Neural cell (in vitro differentiated cells): ENCODE measurements at regions not wholly inside any gene's neighbourhood (a gene's known extent, or its start where the extent isn't known, plus 50 kb on each side); places are given as distances from the start of the nearest gene placed in this dataset.

Source experiments
- H2AFZ ChIP-seq: fragments of 200-600, 300-800 bp; sonication (generic), shearing (Covaris generic); 2 replicates; pipeline ENCODE4 v1.6.0; 2014; ENCODE audit warnings: low read depth, mild to moderate bottlenecking, antibody characterized with exemption, low read length, moderate library complexity
- H3F3A ChIP-seq: fragments of 200-600 bp; shearing (Covaris generic); 2 replicates; pipeline ENCODE4 v1.6.1; 2016; ENCODE audit warnings: mild to moderate bottlenecking, moderate library complexity, mixed read lengths, antibody characterized with exemption, low read length; ENCODE audit not compliant: insufficient read depth, poor library complexity, severe bottlenecking
- H3K27ac ChIP-seq: fragments of 200-600, 300-800 bp; sonication (generic), shearing (Covaris generic); 2 replicates; pipeline ENCODE4 v1.5.1; 2014; ENCODE audit warnings: mild to moderate bottlenecking, low read length, moderate library complexity
- H3K27me3 ChIP-seq: fragments of 300-800, 200-600 bp; sonication (generic), shearing (Covaris generic); 2 replicates; pipeline ENCODE4 v1.6.0; 2014; ENCODE audit warnings: mild to moderate bottlenecking, low read depth, low read length, moderate library complexity; ENCODE audit not compliant: insufficient read depth
- H3K36me3 ChIP-seq: fragments of 300-800, 200-600 bp; sonication (generic), shearing (Covaris generic); 2 replicates; pipeline ENCODE4 v1.5.1; 2014; ENCODE audit warnings: mild to moderate bottlenecking, antibody characterized with exemption, low read length, moderate library complexity; ENCODE audit not compliant: insufficient read depth
- H3K4me2 ChIP-seq: fragments of 300-800, 200-600 bp; sonication (generic), shearing (Covaris generic); 2 replicates; pipeline ENCODE4 v1.6.0; 2014; ENCODE audit warnings: mild to moderate bottlenecking, low read length
- H3K4me3 ChIP-seq: fragments of 300-800, 200-600 bp; sonication (generic), shearing (Covaris generic); 2 replicates; pipeline ENCODE4 v1.5.1; 2014; ENCODE audit warnings: mild to moderate bottlenecking, low read length, moderate library complexity
- H3K79me2 ChIP-seq: fragments of 200-600 bp; shearing (Covaris generic); replicated peaks from 2 replicates; pipeline ENCODE4 v1.6.0; 2014; ENCODE audit warnings: mild to moderate bottlenecking, low read length, moderate library complexity; ENCODE audit not compliant: insufficient read depth
- H3K9ac ChIP-seq: fragments of 300-800, 200-600 bp; sonication (generic), shearing (Covaris generic); 2 replicates; pipeline ENCODE4 v1.6.1; 2016; ENCODE audit warnings: mild to moderate bottlenecking, low read length, mixed read lengths
- H3K9me2 ChIP-seq: fragments of 200-600 bp; shearing (Covaris generic); 2 replicates; pipeline ENCODE4 v1.6.1; 2016; ENCODE audit warnings: mild to moderate bottlenecking, low read length, mixed read lengths; ENCODE audit not compliant: insufficient read depth
- H3K9me3 ChIP-seq: fragments of 200-600, 300-800 bp; sonication (generic), shearing (Covaris generic); 2 replicates; pipeline ENCODE4 v1.6.1; 2016; ENCODE audit warnings: mild to moderate bottlenecking, mixed run types, low read length, moderate library complexity, mixed read lengths
- H4K20me1 ChIP-seq: fragments of 200-600 bp; shearing (Covaris generic); 2 replicates; pipeline ENCODE4 v1.6.1; 2016; ENCODE audit warnings: mild to moderate bottlenecking, mixed run types; ENCODE audit not compliant: insufficient read depth
- EP300 ChIP-seq: fragments of 450-650 bp; conservative IDR thresholded peaks from 2 replicates; pipeline ENCODE4 v1.6.1; 2014; ENCODE audit warnings: antibody characterized with exemption, mild to moderate bottlenecking, moderate library complexity; ENCODE audit not compliant: poor library complexity, severe bottlenecking
- EZH2 ChIP-seq: fragments of 200-600, 300-800 bp; shearing (Covaris generic), sonication (generic); IDR thresholded peaks from 2 replicates; pipeline ENCODE4 v1.6.1; 2014; ENCODE audit warnings: antibody characterized with exemption, low read length, borderline replicate concordance, mild to moderate bottlenecking; ENCODE audit not compliant: insufficient read depth, poor library complexity, severe bottlenecking
- MXI1 ChIP-seq: fragments of 450-650 bp; conservative IDR thresholded peaks from 2 replicates; pipeline ENCODE4 v1.6.1; 2014; ENCODE audit warnings: antibody characterized with exemption, mild to moderate bottlenecking; ENCODE audit not compliant: poor library complexity, severe bottlenecking
- POLR2AphosphoS5 ChIP-seq: IDR thresholded peaks from 2 replicates; pipeline ENCODE4 v1.6.1; 2012
- RAD21 ChIP-seq: fragments of 450-650 bp; conservative IDR thresholded peaks from 2 replicates; pipeline ENCODE4 v1.6.1; 2014; ENCODE audit warnings: antibody characterized with exemption, mild to moderate bottlenecking, moderate library complexity
- SMC3 ChIP-seq: fragments of 450-650 bp; conservative IDR thresholded peaks from 2 replicates; pipeline ENCODE4 v1.6.1; 2014; ENCODE audit warnings: antibody characterized with exemption, mild to moderate bottlenecking, moderate library complexity; ENCODE audit not compliant: poor library complexity
- TAF1 ChIP-seq: IDR thresholded peaks from 2 replicates; pipeline ENCODE4 v1.6.1; 2012; ENCODE audit warnings: low read depth
- TF ChIP-seq, protein P1 (sequence below): fragments of 450-650 bp; IDR thresholded peaks from 2 replicates; pipeline ENCODE4 v1.5.1; 2014; ENCODE audit warnings: antibody characterized with exemption, mild to moderate bottlenecking, moderate library complexity; ENCODE audit not compliant: poor library complexity, severe bottlenecking
- TF ChIP-seq, protein P2 (sequence below): IDR thresholded peaks from 2 replicates; pipeline ENCODE4 v1.6.1; 2012; ENCODE audit warnings: borderline replicate concordance

- Histone ChIP-seq H3K79me2 (no peaks in the 10 kb centered on the region), H3K27me3 (no peaks in the 10 kb centered on the region), H3K9me2 (no peaks in the 10 kb centered on the region), H3K9ac (no peak overlapping the region), H3K4me3 (no peak overlapping the region), H4K20me1 (no peaks in the 10 kb centered on the region), H2AFZ (no peak overlapping the region), H3K4me2 (no peak overlapping the region), H3F3A (no peaks in the 10 kb centered on the region), H3K36me3 (no peaks in the 10 kb centered on the region), H3K27ac (no peak overlapping the region), H3K9me3 (no peaks in the 10 kb centered on the region)
- TF ChIP-seq RAD21, result no peak
- no peak for TF ChIP-seq EP300
- TF ChIP-seq MXI1, result no peak
- no peak for TF ChIP-seq TAF1
- TF ChIP-seq SMC3, result no peak
- TF ChIP-seq, protein P1, sequence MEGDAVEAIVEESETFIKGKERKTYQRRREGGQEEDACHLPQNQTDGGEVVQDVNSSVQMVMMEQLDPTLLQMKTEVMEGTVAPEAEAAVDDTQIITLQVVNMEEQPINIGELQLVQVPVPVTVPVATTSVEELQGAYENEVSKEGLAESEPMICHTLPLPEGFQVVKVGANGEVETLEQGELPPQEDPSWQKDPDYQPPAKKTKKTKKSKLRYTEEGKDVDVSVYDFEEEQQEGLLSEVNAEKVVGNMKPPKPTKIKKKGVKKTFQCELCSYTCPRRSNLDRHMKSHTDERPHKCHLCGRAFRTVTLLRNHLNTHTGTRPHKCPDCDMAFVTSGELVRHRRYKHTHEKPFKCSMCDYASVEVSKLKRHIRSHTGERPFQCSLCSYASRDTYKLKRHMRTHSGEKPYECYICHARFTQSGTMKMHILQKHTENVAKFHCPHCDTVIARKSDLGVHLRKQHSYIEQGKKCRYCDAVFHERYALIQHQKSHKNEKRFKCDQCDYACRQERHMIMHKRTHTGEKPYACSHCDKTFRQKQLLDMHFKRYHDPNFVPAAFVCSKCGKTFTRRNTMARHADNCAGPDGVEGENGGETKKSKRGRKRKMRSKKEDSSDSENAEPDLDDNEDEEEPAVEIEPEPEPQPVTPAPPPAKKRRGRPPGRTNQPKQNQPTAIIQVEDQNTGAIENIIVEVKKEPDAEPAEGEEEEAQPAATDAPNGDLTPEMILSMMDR, result no peak
- TF ChIP-seq EZH2, result no peak
- TF ChIP-seq, protein P2, sequence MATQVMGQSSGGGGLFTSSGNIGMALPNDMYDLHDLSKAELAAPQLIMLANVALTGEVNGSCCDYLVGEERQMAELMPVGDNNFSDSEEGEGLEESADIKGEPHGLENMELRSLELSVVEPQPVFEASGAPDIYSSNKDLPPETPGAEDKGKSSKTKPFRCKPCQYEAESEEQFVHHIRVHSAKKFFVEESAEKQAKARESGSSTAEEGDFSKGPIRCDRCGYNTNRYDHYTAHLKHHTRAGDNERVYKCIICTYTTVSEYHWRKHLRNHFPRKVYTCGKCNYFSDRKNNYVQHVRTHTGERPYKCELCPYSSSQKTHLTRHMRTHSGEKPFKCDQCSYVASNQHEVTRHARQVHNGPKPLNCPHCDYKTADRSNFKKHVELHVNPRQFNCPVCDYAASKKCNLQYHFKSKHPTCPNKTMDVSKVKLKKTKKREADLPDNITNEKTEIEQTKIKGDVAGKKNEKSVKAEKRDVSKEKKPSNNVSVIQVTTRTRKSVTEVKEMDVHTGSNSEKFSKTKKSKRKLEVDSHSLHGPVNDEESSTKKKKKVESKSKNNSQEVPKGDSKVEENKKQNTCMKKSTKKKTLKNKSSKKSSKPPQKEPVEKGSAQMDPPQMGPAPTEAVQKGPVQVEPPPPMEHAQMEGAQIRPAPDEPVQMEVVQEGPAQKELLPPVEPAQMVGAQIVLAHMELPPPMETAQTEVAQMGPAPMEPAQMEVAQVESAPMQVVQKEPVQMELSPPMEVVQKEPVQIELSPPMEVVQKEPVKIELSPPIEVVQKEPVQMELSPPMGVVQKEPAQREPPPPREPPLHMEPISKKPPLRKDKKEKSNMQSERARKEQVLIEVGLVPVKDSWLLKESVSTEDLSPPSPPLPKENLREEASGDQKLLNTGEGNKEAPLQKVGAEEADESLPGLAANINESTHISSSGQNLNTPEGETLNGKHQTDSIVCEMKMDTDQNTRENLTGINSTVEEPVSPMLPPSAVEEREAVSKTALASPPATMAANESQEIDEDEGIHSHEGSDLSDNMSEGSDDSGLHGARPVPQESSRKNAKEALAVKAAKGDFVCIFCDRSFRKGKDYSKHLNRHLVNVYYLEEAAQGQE, result no peak
- no peak for TF ChIP-seq POLR2AphosphoS5
Measured at GRCh38 chr21:31804008-31804394, 68.8 kb upstream of the HUNK start.

- Histone ChIP-seq H3K27me3 (no peaks in the 10 kb centered on the region), H3K9me3 (no peaks in the 10 kb centered on the region), H3K36me3 (no peaks in the 10 kb centered on the region), H3K4me2 (no peak overlapping the region), H2AFZ (no peak overlapping the region), H3K27ac (no peak overlapping the region), H3F3A (no peaks in the 10 kb centered on the region), H4K20me1 (no peaks in the 10 kb centered on the region), H3K9ac (no peak overlapping the region), H3K9me2 (no peaks in the 10 kb centered on the region), H3K4me3 (no peak overlapping the region), H3K79me2 (no peaks in the 10 kb centered on the region)
- no peak for TF ChIP-seq POLR2AphosphoS5
Measured at GRCh38 chr21:31803039-31804007, 69.5 kb upstream of the HUNK start.
